Right kidney (tissue), 1 donor: ENCODE measurements at regions not wholly inside any gene's neighbourhood (a gene's known extent, or its start where the extent isn't known, plus 50 kb on each side); places are given as distances from the start of the nearest gene placed in this dataset.
"Not testable (repeated sequence)": the region's sequence is repeated elsewhere in the genome, so short reads cannot be mapped to it uniquely, and the experiment has no call there.

Experiments
- DNase-seq: peaks from one replicate; pipeline ENCODE4 v3.0.0-alpha.2; 2016

- DNase-seq, result no peak
These were observed 400.2 kb upstream of the SPHKAP start for GRCh38 chr2:228581731-228582130.

GRCh38 chr2:228575897-228576296 lies 394.4 kb upstream of the SPHKAP start:
- DNase-seq, result no peak

- not testable (repeated sequence) for DNase-seq
These were observed 386.8 kb upstream of the SPHKAP start for GRCh38 chr2:228568275-228568674.

GRCh38 chr2:228561816-228562215 lies 380.3 kb upstream of the SPHKAP start:
- DNase-seq, result no peak

- DNase-seq, result no peak
These were observed 378.4 kb upstream of the SPHKAP start for GRCh38 chr2:228559774-228560415.

GRCh38 chr2:228556717-228557116 lies 375.2 kb upstream of the SPHKAP start:
- DNase-seq, result no peak

GRCh38 chr2:228549441-228550007 lies 368.0 kb upstream of the SPHKAP start:
- no peak for DNase-seq

GRCh38 chr2:228548230-228548629 lies 366.7 kb upstream of the SPHKAP start:
- DNase-seq, result no peak

GRCh38 chr2:228545748-228546145 lies 364.3 kb upstream of the SPHKAP start:
- DNase-seq, result no peak

GRCh38 chr2:228545041-228545747 lies 363.7 kb upstream of the SPHKAP start:
- DNase-seq, result no peak

- no peak for DNase-seq
These were observed 361.6 kb upstream of the SPHKAP start for GRCh38 chr2:228543117-228543516.

- DNase-seq, result no peak
These were observed 360.8 kb upstream of the SPHKAP start for GRCh38 chr2:228542277-228542676.

GRCh38 chr2:228541789-228542188 lies 360.3 kb upstream of the SPHKAP start:
- DNase-seq, result no peak

- no peak for DNase-seq
These were observed 359.5 kb upstream of the SPHKAP start for GRCh38 chr2:228540976-228541375.

GRCh38 chr2:228535396-228535795 lies 353.9 kb upstream of the SPHKAP start:
- DNase-seq, result no peak

- no peak for DNase-seq
These were observed 351.7 kb upstream of the SPHKAP start for GRCh38 chr2:228533156-228533555.

- DNase-seq, result no peak
These were observed 350.7 kb upstream of the SPHKAP start for GRCh38 chr2:228532233-228532632.

- DNase-seq, result no peak
These were observed 345.9 kb upstream of the SPHKAP start for GRCh38 chr2:228527197-228527881.

- no peak for DNase-seq
These were observed 345.2 kb upstream of the SPHKAP start for GRCh38 chr2:228526687-228527086.

- DNase-seq, result no peak
These were observed 341.5 kb upstream of the SPHKAP start for GRCh38 chr2:228522977-228523376.

- DNase-seq, result no peak
These were observed 340.8 kb upstream of the SPHKAP start for GRCh38 chr2:228522276-228522675.

- DNase-seq, result no peak
These were observed 338.1 kb upstream of the SPHKAP start for GRCh38 chr2:228519561-228519960.

GRCh38 chr2:228516019-228516418 lies 334.5 kb upstream of the SPHKAP start:
- DNase-seq, result no peak
